Colonic mucosa (tissue), 4 donors: ENCODE measurements at regions not wholly inside any gene's neighbourhood (a gene's known extent, or its start where the extent isn't known, plus 50 kb on each side); places are given as distances from the start of the nearest gene placed in this dataset.

Experiments used
- DNase-seq: peaks from one replicate; pipeline ENCODE4 v3.0.0-alpha.2; 2020
- H3K27ac ChIP-seq: fragments of 200-600 bp; one replicate; pipeline ENCODE4 v1.8.0; 2021
- H3K27me3 ChIP-seq: fragments of 200-600 bp; one replicate; pipeline ENCODE4 v1.8.0; 2021
- H3K36me3 ChIP-seq: fragments of 200-600 bp; one replicate; pipeline ENCODE4 v1.8.0; 2021
- H3K4me1 ChIP-seq: fragments of 200-600 bp; one replicate; pipeline ENCODE4 v1.8.0; 2021; ENCODE audit warnings: mild to moderate bottlenecking
- H3K4me3 ChIP-seq: fragments of 200-600 bp; one replicate; pipeline ENCODE4 v1.8.0; 2021
- H3K9ac ChIP-seq, 2 donors: one replicate each; pipeline ENCODE4 v1.7.0; 2013; ENCODE audit warnings: control low read depth in 2 of 2, low read depth in 2 of 2, low read length in 2 of 2
- H3K9me3 ChIP-seq: fragments of 200-600 bp; one replicate; pipeline ENCODE4 v1.8.0; 2021
- intact Hi-C: fragments of 100-400 bp; cut with DNase I; formaldehyde crosslinking; loops from one replicate; pipeline ENCODE4 v1.14.1; 2022
- TF ChIP-seq, protein P1 (sequence below): fragments of 200-600 bp; IDR thresholded peaks from one replicate; pipeline ENCODE4 v1.8.0; 2022; ENCODE audit warnings: antibody characterized with exemption, mild to moderate bottlenecking
- donor health status: healthy.
- donor health status: DM: no; HTN: no; CAD: no.
- donor health status: DM: no; HTN: no; CAD: no.

DNA sequence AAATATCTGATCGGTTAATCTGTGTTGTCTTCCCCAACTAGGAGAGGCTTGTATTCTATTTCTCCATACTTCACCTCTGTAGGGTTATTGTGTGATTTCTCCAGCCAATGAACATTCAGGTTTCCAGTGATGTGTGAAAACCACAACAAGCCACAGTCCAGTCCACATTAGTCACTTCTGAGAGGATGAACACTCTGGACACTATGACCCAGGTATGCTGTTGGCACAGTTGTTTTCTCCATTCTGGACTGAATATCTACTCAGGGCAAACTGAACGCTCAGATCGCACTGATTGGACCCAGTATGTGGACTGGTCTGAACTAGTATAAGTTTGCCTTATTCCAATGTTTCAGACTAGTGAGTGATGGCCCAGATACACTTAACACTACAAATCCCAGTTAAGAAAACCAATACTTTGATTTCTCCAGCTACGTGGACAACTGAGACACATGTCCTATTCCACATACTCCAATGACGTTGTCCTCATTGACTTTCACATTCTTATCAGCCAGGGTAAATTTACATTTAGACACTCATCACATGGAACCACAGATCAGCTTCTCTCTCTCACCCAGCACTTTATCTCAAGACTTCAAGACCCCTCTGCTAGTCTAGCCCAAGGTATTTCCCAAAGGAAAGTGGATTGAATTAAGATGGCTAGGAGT lies 587.4 kb upstream of the SGO1 start:
- Histone ChIP-seq H3K4me1 (no peaks in the 10 kb centered on the region), H3K36me3 (no peaks in the 10 kb centered on the region), H3K9ac (no peak overlapping the region), H3K9me3 (no peaks in the 10 kb centered on the region), H3K27me3 (no peaks in the 10 kb centered on the region), H3K4me3 (no peak overlapping the region), H3K27ac (no peak overlapping the region)
- no peak for DNase-seq
- TF ChIP-seq, protein P1, sequence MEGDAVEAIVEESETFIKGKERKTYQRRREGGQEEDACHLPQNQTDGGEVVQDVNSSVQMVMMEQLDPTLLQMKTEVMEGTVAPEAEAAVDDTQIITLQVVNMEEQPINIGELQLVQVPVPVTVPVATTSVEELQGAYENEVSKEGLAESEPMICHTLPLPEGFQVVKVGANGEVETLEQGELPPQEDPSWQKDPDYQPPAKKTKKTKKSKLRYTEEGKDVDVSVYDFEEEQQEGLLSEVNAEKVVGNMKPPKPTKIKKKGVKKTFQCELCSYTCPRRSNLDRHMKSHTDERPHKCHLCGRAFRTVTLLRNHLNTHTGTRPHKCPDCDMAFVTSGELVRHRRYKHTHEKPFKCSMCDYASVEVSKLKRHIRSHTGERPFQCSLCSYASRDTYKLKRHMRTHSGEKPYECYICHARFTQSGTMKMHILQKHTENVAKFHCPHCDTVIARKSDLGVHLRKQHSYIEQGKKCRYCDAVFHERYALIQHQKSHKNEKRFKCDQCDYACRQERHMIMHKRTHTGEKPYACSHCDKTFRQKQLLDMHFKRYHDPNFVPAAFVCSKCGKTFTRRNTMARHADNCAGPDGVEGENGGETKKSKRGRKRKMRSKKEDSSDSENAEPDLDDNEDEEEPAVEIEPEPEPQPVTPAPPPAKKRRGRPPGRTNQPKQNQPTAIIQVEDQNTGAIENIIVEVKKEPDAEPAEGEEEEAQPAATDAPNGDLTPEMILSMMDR: no peak
- intact Hi-C loops: no loop called here

DNA sequence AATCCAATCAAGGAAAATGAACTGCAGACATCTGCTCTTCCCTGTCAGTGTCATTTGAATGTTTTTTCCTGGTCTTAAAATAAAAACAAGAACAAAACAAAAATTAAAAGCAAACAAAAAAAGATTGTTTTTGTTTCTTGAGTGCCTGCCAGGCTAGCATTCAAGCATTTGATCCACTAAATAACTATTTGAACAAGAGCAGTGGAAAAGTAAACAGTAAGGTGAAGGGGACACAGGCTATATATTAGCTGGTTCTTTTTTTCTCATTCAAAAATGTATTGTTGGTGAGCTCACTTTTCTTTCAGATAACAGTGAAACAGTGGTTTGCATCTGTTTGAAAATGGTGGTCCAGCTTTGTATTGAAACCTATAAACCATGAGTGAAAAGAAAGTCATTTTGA lies 586.9 kb upstream of the SGO1 start:
- intact Hi-C loops: no loop called here
- no peak for DNase-seq
- Histone ChIP-seq H3K27me3 (no peaks in the 10 kb centered on the region), H3K27ac (no peak overlapping the region), H3K9ac (no peak overlapping the region), H3K4me1 (no peaks in the 10 kb centered on the region), H3K36me3 (no peaks in the 10 kb centered on the region), H3K9me3 (no peaks in the 10 kb centered on the region), H3K4me3 (no peak overlapping the region)
- TF ChIP-seq, protein P1: no peak

DNA sequence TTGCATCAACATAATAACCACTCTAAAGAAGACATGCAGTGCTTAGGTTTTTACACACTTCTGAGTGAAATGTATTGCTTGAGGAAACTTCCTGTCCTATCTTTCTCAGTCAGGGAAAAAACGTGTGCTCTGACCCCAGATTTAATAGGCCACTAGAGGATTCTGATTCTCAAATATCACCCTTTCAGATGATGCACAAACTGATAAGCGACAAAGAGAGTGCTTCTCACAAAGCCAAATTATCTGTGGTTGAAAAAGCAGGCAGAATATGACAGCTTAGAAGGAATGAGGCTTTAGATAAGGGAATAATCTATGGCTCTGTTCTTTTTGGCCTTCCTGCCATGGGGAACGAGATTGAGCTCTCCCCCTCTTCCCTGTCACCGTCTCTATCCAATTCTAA lies 583.4 kb upstream of the SGO1 start:
- Histone ChIP-seq H3K4me1 (no peaks in the 10 kb centered on the region), H3K27me3 (no peaks in the 10 kb centered on the region), H3K4me3 (no peak overlapping the region), H3K9me3 (no peaks in the 10 kb centered on the region), H3K36me3 (no peaks in the 10 kb centered on the region), H3K9ac (no peak overlapping the region), H3K27ac (no peak overlapping the region)
- TF ChIP-seq, protein P1: no peak
- DNase-seq: no peak
- intact Hi-C loops: no loop called here

DNA sequence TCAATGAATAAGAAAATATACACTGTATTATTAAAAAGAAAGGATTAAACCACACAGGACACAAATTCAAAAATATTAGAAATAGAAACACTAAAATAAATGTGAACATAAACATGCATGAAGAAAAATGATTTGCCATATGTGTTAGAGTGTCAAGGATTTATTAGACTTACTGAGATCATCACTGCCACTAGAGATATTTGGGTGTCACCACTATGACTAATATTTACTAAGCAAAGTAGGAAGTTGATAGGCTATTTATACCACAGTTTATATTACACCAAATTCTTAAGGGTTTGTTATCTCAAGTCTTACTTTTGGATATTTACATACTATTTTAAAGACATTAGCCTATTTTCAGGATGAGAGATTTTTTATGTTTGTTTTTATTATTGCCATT lies 575.0 kb upstream of the SGO1 start:
- H3K27me3 ChIP-seq: no peaks in the 10 kb centered on the region
- no peaks in the 10 kb centered on the region for H3K4me1 ChIP-seq
- H3K9me3 ChIP-seq: no peaks in the 10 kb centered on the region
- H3K36me3 ChIP-seq: no peaks in the 10 kb centered on the region
- H3K4me3 ChIP-seq: no peak overlapping the region
- no peak overlapping the region for H3K27ac ChIP-seq
- TF ChIP-seq, protein P1: no peak
- intact Hi-C loops: no loop called here
- DNase-seq: no peak
- H3K9ac ChIP-seq: no peak overlapping the region

DNA sequence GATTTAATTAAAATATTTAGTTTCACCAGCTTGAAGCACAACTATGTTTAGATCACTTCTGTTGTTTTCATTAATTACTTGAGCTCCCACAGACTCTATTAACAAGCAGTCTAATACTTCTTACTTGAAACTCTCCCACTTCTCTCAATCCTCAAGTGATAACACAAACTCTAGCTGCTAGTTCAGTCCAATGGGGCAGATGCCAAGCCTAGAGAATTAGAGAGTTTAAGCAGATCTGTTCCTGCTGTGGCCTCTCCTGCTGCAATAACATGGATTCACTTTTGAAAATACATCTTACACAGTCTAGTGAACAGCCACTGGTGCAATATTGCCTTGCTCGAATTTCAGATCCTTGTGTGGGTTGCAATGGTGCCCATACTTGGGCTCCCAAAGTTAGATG lies 566.4 kb upstream of the SGO1 start:
- DNase-seq: no peak
- Histone ChIP-seq H3K4me1 (no peaks in the 10 kb centered on the region), H3K27me3 (no peaks in the 10 kb centered on the region), H3K27ac (no peak overlapping the region), H3K36me3 (no peaks in the 10 kb centered on the region), H3K4me3 (no peak overlapping the region), H3K9me3 (no peaks in the 10 kb centered on the region), H3K9ac (no peak overlapping the region)
- intact Hi-C loops: no loop called here
- TF ChIP-seq, protein P1: no peak
